HG03378 (cell line): ENCODE measurements at regions not wholly inside any gene's neighbourhood (a gene's known extent, or its start where the extent isn't known, plus 50 kb on each side); places are given as distances from the start of the nearest gene placed in this dataset.

ENCODE experiments used
- ATAC-seq: cut with Tn5 transposase; IDR thresholded peaks from one replicate; pipeline ENCODE4 v1.9.1; 2021; ENCODE audit warnings: mild to moderate bottlenecking, moderate library complexity; ENCODE audit not compliant: unreplicated experiment

GRCh38 chr4:15215109-15215508, 212.7 kb upstream of the C1QTNF7 start:
- ATAC-seq: no peak

DNA sequence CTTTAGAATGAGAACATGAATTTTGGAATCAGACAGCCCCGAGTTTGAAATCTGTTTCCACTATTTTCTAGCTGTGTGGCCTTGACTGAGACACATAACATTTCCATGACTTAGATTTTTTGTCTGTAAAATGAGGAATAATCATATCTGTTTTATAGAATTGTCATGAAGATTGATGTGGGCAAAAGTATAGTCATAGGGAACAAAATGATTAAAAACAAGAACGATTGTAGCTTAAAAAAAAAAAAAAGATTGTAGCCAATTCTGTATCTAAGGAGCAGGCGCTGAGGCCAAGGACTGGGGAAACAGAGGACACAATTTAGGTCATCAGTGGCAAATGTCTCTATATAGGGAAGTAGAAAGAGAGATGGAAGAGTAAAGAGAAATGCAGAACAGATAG, 201.6 kb upstream of the C1QTNF7 start:
- no peak for ATAC-seq

GRCh38 chr4:15231265-15232091, 196.4 kb upstream of the C1QTNF7 start:
- ATAC-seq: peak; percentile 84

- ATAC-seq: no peak
Observed at GRCh38 chr4:15232366-15233263, 195.2 kb upstream of the C1QTNF7 start.

DNA sequence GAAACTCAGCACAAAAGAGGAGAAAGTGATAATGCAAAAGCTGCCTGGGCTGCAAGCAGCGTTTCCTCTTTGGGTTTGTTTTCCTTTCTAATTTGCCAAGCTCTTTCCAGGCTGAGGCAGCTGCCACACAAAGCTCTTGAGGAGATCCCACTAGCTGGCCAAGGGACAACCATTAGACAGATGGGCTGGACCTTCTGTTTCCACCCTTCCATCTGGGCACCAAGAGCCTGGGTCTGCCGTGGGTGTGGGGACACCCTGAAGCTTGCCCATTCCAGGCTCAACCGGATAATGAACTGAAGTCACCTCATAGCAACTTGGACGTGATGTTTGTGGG, 194.6 kb upstream of the C1QTNF7 start:
- ATAC-seq: no peak

DNA sequence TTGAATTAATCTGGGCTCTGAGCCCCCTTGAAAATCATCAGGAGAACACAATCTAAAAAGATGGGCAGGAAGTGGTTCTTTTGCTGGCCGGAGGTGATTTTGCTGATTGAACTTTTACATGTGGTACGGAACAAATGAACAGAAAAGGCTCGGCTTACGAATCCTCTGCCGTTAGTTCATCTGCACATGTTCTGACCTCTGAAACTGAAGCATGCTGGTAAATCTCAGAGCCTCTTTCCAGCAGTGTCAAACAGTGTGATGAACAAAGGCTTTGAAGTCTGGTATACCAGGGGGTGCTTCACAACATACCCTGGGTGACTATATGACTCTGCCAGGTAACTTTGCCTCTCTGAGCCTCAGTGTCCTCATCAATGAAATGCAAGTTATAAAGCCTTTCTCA, 194.2 kb upstream of the C1QTNF7 start:
- no peak for ATAC-seq

DNA sequence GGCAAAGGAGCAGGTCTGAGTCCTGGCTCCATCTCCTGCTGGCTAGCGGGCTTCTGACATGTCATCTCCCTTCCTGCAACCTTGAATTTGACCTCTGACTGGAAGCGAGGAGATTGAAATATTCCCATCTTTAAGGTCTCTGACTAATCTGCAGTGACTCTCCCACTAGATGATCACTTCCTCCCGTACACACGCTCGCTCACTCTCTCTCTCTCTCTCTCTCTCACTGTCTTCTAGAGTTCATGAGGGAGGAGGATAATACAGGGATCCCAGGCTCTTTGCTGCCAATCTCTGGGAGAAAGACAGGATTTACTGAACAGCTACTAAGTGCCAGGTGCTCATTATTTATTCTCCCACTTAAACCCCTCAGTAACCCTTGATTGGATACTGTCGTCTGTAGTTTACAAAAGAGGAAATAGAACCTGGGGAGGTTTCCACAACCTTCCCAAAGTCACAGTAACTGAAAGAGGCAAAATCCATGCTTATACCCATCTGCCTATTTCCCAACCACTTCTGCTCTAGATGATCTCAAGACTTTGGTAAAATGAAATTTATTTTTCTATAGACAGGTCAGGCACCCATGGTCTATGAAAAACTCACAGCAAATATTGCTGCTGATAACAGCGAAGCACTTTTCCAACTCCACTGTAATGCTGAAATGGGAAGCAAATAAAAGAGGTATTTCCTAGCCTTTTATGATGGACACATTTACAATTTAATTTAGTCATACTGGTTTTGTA, 193.5 kb upstream of the C1QTNF7 start:
- ATAC-seq: no peak

GRCh38 chr4:15234856-15235126, 193.0 kb upstream of the C1QTNF7 start:
- ATAC-seq: no peak

DNA sequence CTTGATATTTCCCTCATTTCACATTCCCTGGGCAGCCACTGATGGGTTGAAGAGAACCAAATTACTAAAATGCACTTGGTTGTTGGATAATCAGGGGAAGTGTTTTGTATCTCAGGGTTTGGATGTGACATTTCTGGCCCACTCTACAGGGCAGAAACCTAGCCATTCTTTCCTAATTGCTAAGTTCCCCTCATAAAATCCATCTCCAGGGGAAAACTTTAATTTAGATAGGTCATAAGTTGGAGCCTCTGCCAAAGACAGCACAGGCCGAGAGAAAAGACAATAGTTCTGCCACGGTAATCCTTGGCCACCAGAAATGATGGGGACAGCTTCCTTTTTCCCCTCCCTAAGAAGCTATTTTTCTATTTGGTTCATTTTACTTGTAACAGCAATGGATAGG, 192.7 kb upstream of the C1QTNF7 start:
- no peak for ATAC-seq

DNA sequence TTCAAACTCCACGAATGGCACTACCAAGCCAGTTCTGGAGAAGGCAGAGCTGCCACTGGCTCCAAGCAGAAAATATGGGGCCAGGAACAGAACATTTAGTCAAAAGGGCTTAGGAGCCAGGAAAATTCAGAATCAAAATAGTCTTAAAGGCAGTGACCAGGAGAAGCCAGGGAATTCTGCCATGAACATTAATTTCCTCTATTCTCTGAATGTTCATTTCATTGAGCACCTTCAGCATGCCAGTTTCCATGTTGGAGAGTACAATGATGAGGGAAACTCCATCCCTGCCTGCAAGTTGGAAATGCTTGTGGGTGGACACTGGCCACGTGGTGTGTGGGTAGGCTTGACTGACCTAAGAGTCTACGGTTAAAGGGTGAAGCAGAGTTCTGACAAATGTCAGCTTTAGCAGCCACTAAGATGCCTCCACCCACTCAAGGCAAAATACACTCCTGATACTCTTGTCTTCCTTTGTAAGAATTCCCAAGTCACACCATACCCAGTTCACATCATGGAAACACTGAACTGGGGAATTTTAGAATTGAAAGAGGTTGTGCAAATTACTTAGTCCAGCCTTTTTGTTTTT, 190.1 kb upstream of the C1QTNF7 start:
- ATAC-seq: no peak

DNA sequence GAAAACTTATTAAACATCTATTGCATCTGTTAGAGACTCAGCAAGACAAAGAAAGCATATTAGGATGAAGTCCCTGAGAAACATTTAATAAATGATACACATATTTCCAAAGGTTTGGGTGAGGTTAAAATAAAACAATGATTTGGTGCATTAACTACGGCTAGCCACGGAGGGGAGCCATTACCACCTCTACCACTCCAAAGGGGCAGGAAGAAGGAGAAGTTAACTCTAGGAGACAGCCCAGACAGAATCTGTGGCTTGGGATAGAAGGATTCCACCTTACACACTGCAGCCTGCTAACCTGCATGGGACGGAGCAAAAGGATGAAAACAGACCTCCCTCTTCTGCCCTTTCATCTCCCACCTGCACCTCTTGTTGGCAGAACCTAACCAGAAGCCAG, 189.1 kb upstream of the C1QTNF7 start:
- no peak for ATAC-seq

DNA sequence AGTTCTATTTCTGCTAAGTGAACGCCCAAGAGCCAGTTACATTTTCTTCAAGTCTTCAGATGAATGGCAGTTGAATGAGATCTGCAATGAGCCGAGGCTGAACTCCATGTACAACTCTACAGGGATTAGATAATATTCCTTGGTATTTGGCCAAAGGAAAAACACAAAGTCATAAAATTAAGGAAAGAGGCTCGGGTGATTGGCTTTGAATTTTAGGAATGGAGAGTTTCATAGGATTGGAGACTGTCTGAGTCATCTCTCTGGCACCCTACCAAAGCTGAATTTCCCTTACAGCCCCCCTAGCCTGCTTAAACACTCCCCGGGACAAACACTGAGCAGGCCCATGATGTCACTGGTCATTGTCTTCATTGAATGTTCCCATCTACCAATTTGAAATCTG, 188.0 kb upstream of the C1QTNF7 start:
- ATAC-seq: no peak

DNA sequence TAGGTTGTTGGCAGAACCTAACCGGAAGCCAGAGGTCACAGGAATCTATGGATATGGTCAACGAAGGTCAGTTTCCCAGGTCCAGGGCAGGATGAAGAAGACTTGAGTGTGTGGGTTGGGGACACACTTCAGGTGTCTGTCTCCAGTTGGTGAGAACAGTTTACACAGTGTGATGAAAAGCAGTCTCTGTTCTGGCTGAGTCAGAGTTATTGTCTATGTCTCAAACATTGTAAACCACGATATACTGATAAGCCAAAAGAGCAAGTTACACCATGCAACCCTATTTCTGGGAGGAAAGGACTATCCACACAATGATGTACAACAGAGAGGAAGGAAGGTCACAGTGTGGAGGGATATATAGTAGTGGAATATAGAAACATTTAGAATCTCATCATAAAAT, 187.1 kb upstream of the C1QTNF7 start:
- no peak for ATAC-seq

DNA sequence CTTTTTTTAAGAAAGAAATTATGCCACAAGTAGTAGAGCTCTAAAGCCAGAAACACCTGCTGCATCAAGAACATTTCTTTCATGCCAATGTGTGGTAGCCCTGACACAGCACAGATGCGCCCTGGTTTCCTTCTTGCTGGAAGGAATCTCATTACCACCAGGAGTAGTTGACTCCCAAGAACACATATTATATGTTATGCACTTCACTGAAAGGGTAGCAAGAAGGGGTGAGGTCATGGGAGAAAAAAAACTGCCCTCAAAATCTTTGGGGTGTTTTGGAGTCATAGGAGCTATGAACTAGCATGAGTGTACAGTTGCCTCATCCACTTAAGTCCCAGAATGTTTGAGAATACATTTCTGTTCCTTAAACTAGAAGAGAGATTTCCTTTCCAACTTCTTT, 185.8 kb upstream of the C1QTNF7 start:
- no peak for ATAC-seq

DNA sequence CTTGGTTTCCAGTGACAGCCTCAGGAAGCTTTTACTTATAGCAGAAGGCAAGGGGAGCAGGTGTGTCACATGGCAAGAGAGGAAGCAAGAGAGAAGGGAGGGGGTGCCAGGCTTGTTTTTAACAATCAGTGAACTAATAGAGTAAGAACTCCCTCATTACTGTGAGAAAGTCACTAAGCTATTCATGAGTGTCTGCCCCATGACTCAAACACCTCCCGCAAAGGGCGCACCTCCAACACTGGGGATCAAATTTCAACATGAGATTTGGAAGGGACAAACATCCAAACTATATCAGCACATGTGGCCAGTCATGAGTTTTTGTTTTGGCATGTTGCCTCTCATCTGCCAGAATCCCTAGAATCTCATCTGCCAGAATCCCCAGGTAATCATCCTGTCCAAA, 183.5 kb upstream of the C1QTNF7 start:
- ATAC-seq: no peak

GRCh38 chr4:15245006-15245530, 182.8 kb upstream of the C1QTNF7 start:
- no peak for ATAC-seq

DNA sequence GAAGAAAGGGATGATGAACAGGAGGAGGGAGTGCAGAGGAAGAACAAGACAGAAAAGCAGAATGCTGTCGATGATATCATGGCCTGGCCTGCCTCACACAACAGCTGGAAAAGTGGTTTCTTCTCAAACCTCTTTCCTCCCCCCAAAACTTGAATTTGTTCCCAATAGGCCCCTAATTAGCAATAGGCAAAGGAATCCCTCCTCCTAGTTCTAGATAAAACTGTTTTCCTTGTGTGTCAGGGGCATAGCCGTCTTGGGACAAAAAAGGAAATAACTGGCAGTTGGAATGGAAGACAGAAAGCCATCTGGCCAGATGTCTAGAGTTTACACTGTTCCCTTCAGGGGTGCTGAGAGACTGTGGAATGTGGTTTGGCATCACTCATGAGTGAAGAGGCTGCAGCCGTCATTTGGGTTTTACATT, 177.8 kb upstream of the C1QTNF7 start:
- ATAC-seq: no peak

GRCh38 chr4:15253349-15253748, 174.5 kb upstream of the C1QTNF7 start:
- peak; percentile 95 for ATAC-seq

DNA sequence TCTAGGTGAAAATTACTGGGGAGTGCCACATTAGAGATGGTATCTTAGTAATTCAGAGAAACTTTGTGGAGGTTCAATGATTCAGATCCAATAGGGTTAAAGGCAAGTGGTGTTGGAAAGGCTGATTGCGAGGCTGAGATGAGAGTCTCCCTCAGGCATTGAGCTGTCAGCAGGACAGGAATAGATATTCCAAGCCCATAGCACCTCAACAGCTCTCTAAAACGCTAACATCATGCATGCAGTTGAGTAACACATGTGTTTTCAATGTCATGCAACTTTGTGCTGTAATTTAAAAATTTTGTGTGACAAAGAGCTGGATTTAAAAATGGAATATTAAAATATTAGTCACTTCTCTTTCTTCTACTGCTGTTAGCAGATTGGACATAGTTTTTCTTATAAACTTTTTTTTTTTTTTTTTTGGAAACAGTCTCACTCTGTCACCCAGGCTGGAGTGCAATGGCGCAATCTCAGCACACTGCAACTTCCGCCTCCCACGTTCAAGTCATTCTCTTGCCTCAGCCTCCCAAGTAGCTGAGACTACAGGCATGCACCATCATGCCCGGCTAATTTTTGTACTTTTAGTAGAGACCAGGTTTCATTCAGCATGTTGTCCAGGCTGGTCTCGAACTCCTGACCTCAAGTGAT, 173.5 kb upstream of the C1QTNF7 start:
- ATAC-seq: no peak

DNA sequence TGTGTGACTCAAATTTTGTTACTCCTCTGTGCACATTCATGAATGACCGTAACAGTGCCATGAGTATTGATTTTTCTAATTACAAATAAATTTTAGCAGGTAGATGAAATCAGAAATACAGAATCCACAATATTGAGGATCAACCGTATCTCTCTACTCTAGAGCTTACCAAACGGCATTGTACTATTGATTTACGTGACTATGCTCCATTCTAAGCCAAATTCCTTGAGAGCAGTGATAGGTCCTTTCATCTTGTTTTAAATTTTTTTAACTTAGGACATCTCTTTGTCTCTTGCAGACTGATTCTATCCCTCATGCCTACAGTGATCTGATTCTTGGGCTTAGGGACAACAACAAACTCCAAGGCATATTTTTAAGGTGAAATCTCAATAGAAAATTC, 172.3 kb upstream of the C1QTNF7 start:
- ATAC-seq: no peak

DNA sequence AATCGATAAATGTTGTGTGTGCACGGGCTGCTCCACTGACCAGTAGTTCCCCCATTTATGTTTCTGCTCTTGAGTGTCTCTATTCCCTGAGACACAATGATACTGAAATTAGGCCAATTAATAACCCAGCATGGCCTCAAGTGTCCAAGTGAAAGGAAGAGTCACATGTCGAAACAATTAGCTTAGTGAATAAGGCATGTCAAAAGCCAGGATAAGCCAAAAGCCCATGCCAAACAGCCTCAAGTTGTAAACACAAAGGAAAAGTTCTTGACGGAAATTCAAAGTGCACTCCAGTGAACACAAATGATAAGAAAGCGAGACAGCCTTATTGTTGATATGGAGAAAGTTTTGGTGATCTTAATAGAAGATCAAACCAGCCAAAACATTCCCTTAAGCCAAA, 167.1 kb upstream of the C1QTNF7 start:
- ATAC-seq: no peak
